Mononuclear cell (primary cell): ENCODE measurements at regions not wholly inside any gene's neighbourhood (a gene's known extent, or its start where the extent isn't known, plus 50 kb on each side); places are given as distances from the start of the nearest gene placed in this dataset.

ENCODE experiments used
- H3K27me3 ChIP-seq: 2 replicates; pipeline ENCODE4 v1.6.0; 2011; ENCODE audit warnings: low read length, control low read depth; ENCODE audit not compliant: insufficient read depth
- H3K4me1 ChIP-seq: 2 replicates; pipeline ENCODE4 v1.5.1; 2011; ENCODE audit warnings: mild to moderate bottlenecking, low read length, control low read depth; ENCODE audit not compliant: insufficient read depth
- H3K4me3 ChIP-seq: 2 replicates; pipeline ENCODE4 v1.5.1; 2011; ENCODE audit warnings: mild to moderate bottlenecking, low read length, moderate library complexity
- H3K9me3 ChIP-seq: 2 replicates; pipeline ENCODE4 v1.5.1; 2011; ENCODE audit warnings: low read depth, mild to moderate bottlenecking, control low read depth, low read length

- H3K4me3 ChIP-seq = no peak overlapping the region
- no peaks in the 10 kb centered on the region for H3K4me1 ChIP-seq
- no peaks in the 10 kb centered on the region for H3K27me3 ChIP-seq
- H3K9me3 ChIP-seq = no peaks in the 10 kb centered on the region
Observed at GRCh38 chr6:109271622-109272021, 110.6 kb downstream of the CD164 start.

- H3K4me3 ChIP-seq = no peak overlapping the region
- no peaks in the 10 kb centered on the region for H3K9me3 ChIP-seq
- H3K27me3 ChIP-seq = no peaks in the 10 kb centered on the region
- H3K4me1 ChIP-seq = no peaks in the 10 kb centered on the region
Observed at GRCh38 chr6:109269953-109270517, 112.2 kb downstream of the CD164 start.

- Histone ChIP-seq H3K4me1 (no peaks in the 10 kb centered on the region), H3K27me3 (no peaks in the 10 kb centered on the region), H3K9me3 (no peaks in the 10 kb centered on the region), H3K4me3 (no peak overlapping the region)
Observed at GRCh38 chr6:109269057-109269456, 113.2 kb downstream of the CD164 start.

- Histone ChIP-seq H3K4me3 (no peak overlapping the region), H3K9me3 (no peaks in the 10 kb centered on the region), H3K27me3 (no peaks in the 10 kb centered on the region), H3K4me1 (no peaks in the 10 kb centered on the region)
Observed at GRCh38 chr6:109265530-109265929, 116.7 kb downstream of the CD164 start.

- Histone ChIP-seq H3K9me3 (no peaks in the 10 kb centered on the region), H3K27me3 (no peaks in the 10 kb centered on the region), H3K4me1 (no peaks in the 10 kb centered on the region), H3K4me3 (no peak overlapping the region)
Observed at GRCh38 chr6:109263873-109264700, 118.2 kb downstream of the CD164 start.

GRCh38 chr6:109262261-109262660 lies 120.0 kb downstream of the CD164 start:
- H3K27me3 ChIP-seq = no peaks in the 10 kb centered on the region
- no peak overlapping the region for H3K4me3 ChIP-seq
- no peaks in the 10 kb centered on the region for H3K9me3 ChIP-seq
- no peaks in the 10 kb centered on the region for H3K4me1 ChIP-seq

- Histone ChIP-seq H3K9me3 (no peaks in the 10 kb centered on the region), H3K4me1 (no peaks in the 10 kb centered on the region), H3K4me3 (no peak overlapping the region), H3K27me3 (no peaks in the 10 kb centered on the region)
Observed at GRCh38 chr6:109261811-109262210, 120.5 kb downstream of the CD164 start.

- H3K4me3 ChIP-seq = no peak overlapping the region
- H3K4me1 ChIP-seq = no peaks in the 10 kb centered on the region
- no peaks in the 10 kb centered on the region for H3K9me3 ChIP-seq
Observed at GRCh38 chr6:109260701-109261100, 121.6 kb downstream of the CD164 start.

GRCh38 chr6:109260126-109260525 lies 122.1 kb downstream of the CD164 start:
- no peaks in the 10 kb centered on the region for H3K9me3 ChIP-seq
- no peaks in the 10 kb centered on the region for H3K27me3 ChIP-seq

More at GRCh38 chr6:109260701-109261100, 121.6 kb downstream of the CD164 start:
- H3K27me3 ChIP-seq = no peaks in the 10 kb centered on the region

GRCh38 chr6:109258129-109258528 lies 124.1 kb downstream of the CD164 start:
- no peak overlapping the region for H3K4me3 ChIP-seq

More at GRCh38 chr6:109260126-109260525, 122.1 kb downstream of the CD164 start:
- no peak overlapping the region for H3K4me3 ChIP-seq
- H3K4me1 ChIP-seq = no peaks in the 10 kb centered on the region

GRCh38 chr6:109257494-109257893 lies 124.8 kb downstream of the CD164 start:
- H3K9me3 ChIP-seq = no peaks in the 10 kb centered on the region
- no peak overlapping the region for H3K4me3 ChIP-seq
- no peaks in the 10 kb centered on the region for H3K4me1 ChIP-seq
- H3K27me3 ChIP-seq = no peaks in the 10 kb centered on the region

More at GRCh38 chr6:109258129-109258528, 124.1 kb downstream of the CD164 start:
- Histone ChIP-seq H3K4me1 (no peaks in the 10 kb centered on the region), H3K27me3 (no peaks in the 10 kb centered on the region), H3K9me3 (no peaks in the 10 kb centered on the region)

GRCh38 chr6:109255946-109256640 lies 126.2 kb downstream of the CD164 start:
- Histone ChIP-seq H3K4me1 (no peaks in the 10 kb centered on the region), H3K9me3 (no peaks in the 10 kb centered on the region), H3K4me3 (no peak overlapping the region), H3K27me3 (no peaks in the 10 kb centered on the region)

- Histone ChIP-seq H3K27me3 (no peaks in the 10 kb centered on the region), H3K4me3 (no peak overlapping the region), H3K9me3 (no peaks in the 10 kb centered on the region), H3K4me1 (no peaks in the 10 kb centered on the region)
Observed at GRCh38 chr6:109255087-109255486, 127.2 kb downstream of the CD164 start.

- no peaks in the 10 kb centered on the region for H3K9me3 ChIP-seq
- no peaks in the 10 kb centered on the region for H3K4me1 ChIP-seq
- H3K27me3 ChIP-seq = no peaks in the 10 kb centered on the region
- no peak overlapping the region for H3K4me3 ChIP-seq
Observed at GRCh38 chr6:109253366-109253765, 128.9 kb downstream of the CD164 start.

- no peak overlapping the region for H3K4me3 ChIP-seq
Observed at GRCh38 chr6:109252261-109253041, 129.8 kb downstream of the CD164 start.

More at GRCh38 chr6:109252261-109253041, 129.8 kb downstream of the CD164 start:
- H3K27me3 ChIP-seq = no peaks in the 10 kb centered on the region
- no peaks in the 10 kb centered on the region for H3K4me1 ChIP-seq
- no peaks in the 10 kb centered on the region for H3K9me3 ChIP-seq
